GM19324 (cell line): ENCODE measurements at regions not wholly inside any gene's neighbourhood (a gene's known extent, or its start where the extent isn't known, plus 50 kb on each side); places are given as distances from the start of the nearest gene placed in this dataset.
A peak's percentile ranks its signal among the peaks of the same experiment; 100 is the strongest.
"Not testable (repeated sequence)": the region's sequence is repeated elsewhere in the genome, so short reads cannot be mapped to it uniquely, and the experiment has no call there.

ENCODE experiments used
- ATAC-seq: cut with Tn5 transposase; IDR thresholded peaks from one replicate; pipeline ENCODE4 v1.9.1; 2021; ENCODE audit warnings: mild to moderate bottlenecking, moderate library complexity; ENCODE audit not compliant: unreplicated experiment, low FRiP score

- not testable (repeated sequence) for ATAC-seq
Observed at GRCh38 chr17:30713805-30714204, 110.7 kb downstream of the CRLF3 start.

- not testable (repeated sequence) for ATAC-seq
Observed at GRCh38 chr17:30712859-30713258, 111.6 kb downstream of the CRLF3 start.

- ATAC-seq, result not testable (repeated sequence)
Observed at GRCh38 chr17:30711626-30712507, 112.6 kb downstream of the CRLF3 start.

GRCh38 chr17:30711176-30711575, 113.3 kb downstream of the CRLF3 start:
- ATAC-seq, result not testable (repeated sequence)

GRCh38 chr17:30710276-30711088, 114.0 kb downstream of the CRLF3 start:
- ATAC-seq, result not testable (repeated sequence)

GRCh38 chr17:30709561-30710275, 114.8 kb downstream of the CRLF3 start:
- not testable (repeated sequence) for ATAC-seq

- ATAC-seq, result not testable (repeated sequence)
Observed at GRCh38 chr17:30709096-30709495, 115.4 kb downstream of the CRLF3 start.

DNA sequence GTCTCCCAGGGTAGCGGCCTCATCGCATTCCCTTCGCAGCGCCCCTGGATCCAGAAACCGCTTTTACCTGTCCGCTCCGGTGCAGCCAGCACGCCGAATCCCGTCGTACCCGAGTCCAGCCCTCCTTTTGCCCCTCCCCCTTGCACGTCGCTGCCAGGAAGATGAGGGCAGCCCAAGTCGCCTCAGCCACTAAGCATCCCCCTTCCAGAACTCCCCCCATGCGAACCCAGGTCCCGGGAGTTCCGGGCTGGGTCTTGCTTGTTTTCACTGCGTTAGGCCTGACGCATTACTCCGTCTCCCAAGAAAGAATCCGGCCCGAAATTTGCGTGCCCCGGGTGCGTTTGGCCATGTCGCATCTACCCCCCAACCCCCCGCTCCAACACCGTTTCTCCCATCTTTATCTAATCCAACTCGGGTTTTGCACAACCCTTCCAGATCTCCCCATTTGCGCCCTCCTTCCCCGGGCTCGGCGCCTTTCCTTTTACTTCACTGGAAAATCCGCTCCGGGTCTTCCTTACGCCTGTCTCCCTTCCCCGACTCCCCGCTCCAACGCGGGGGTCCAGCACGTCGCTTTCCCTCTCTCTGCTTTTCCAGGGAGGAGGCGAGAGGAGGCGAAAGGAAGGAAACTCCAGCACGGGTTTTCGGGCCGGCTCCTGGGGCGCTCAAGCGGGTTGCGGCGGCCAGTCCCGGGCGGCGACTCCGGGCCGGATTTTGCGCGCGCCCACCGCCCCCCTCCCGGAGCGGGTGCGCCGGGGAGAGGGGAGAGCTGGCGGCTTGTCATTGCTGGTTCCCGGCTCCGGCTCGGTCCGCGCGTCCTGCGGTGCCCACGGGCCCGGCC, 116.0 kb downstream of the CRLF3 start:
- ATAC-seq, result peak; percentile 46

DNA sequence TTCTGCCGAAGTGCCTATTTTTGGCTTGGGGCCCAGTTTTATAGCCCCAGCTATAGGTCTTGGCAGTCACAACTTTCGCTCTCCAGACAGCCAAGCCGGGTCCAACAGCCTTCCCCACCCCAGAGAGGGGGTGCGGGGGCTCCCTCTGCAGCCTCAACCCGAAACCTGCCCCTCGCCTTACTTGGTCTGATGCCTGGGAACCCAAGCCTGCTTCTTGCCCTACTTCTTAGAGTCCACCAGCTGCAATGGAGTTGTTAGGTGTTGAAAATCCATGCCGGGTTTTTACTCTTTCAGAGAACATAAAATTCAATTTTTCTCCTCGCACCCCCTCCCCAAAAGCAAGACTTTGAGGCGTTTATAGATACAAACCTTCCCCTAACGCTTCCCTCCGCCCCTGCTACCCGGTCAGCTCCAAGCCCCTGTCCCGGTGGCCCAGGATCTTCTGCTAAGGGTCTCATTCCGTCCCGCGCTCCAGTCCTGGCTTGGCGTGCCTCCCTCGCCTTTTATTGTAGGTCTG, 116.7 kb downstream of the CRLF3 start:
- ATAC-seq, result not testable (repeated sequence)

DNA sequence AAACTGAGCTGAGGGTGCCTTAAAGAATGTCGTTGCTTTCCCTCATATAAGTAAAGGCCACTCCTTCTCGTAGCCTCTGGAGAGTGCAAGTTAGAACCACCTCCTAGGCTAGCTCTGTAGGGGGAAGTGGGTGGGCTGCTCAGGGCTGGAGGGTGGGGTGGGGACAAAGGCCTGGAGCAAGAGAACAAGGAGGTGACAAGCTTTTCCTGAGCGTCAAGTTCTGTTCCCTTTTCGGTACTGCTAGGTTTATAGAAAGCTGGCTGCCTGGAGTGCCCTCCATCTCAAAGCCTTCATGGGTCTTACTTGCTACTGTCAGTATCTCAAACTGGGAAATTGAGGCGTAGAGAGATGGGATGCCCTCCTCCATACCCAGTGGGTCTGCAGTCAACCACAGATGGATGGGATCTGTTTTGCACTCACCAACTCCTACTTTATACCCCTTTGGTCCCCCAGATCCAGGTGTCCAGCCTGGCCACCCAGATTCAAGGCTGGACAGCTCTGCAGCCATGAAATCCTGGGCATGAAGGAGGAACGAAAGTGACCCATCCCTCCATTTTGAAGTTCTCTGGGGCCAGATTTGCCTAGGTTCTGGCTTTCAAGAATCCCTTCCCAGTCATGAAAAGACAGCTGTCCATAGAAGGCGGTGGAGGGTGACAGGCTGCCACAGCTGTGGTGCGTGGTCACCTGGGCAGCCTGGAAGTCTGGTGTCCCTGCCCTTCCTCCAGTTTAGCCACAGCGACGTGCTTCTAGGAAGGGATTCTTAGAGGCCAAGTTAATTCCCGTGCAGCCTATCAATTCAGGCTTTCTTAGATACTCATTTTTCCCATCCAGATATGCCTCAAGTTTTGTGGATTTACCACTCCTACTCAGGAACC, 117.8 kb downstream of the CRLF3 start:
- ATAC-seq, result not testable (repeated sequence)

GRCh38 chr17:30706004-30706403, 118.5 kb downstream of the CRLF3 start:
- not testable (repeated sequence) for ATAC-seq

DNA sequence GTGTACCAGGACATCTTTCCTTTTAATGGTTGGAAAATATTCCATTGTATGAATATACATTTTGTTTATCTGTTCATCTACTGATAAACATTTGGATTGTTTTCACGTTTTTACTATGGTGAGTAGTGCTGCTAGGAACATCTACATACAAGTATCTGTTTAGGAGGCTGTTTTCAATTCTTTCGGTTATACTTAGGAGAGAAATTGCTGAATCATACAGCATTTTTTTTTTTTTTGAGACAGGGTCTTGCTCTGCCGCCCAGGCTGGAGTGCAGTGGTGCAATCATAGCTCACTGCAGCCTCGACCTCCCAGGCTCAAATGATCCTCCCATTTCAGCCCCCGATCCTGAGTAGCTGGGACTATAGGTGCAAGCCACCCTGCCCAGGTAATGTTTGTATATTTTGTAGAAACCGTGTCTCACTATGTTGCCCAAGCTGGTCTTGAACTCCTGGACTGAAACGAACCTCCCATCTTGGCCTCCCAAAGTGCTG, 122.9 kb downstream of the CRLF3 start:
- ATAC-seq, result no peak

- ATAC-seq, result not testable (repeated sequence)
Observed at GRCh38 chr17:30700833-30701232, 123.7 kb downstream of the CRLF3 start.

GRCh38 chr17:30697619-30698460, 126.7 kb downstream of the CRLF3 start:
- not testable (repeated sequence) for ATAC-seq

- no peak for ATAC-seq
Observed at GRCh38 chr17:30696234-30696633, 128.3 kb downstream of the CRLF3 start.

DNA sequence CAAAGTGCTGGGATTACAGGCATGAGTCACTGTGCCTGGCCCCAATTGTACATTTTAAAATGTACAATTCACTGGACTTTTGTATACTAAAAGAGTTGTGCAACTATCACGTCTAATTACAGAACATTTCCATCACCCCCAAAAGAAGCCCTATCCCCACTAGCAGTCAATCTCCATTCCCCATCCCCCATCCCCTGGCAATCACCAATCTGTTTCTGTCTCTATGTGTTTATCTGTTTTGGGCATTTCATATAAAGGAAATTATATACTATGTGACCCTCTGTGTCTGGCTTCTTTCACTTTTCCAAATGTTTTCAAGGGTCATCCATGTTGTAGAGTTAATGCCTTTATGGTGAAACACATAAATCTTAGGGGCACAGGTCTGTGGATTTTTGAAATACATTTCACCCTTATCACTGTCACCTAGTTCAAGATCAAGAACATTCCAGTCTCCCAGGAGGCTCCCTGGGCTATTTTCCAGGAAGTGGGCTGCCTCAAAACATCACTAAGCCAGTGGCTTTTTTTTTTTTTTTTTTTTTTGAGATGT, 129.2 kb downstream of the CRLF3 start:
- ATAC-seq, result not testable (repeated sequence)

GRCh38 chr17:30693772-30694171, 130.7 kb downstream of the CRLF3 start:
- not testable (repeated sequence) for ATAC-seq
